Epithelial cell of esophagus (primary cell): ENCODE measurements at regions not wholly inside any gene's neighbourhood (a gene's known extent, or its start where the extent isn't known, plus 50 kb on each side); places are given as distances from the start of the nearest gene placed in this dataset.
A peak's percentile ranks its signal among the peaks of the same experiment; 100 is the strongest.

Experiments used
- DNase-seq: peaks from one replicate; pipeline ENCODE4 v3.0.0; 2010; ENCODE audit warnings: low read depth
- H3K4me3 ChIP-seq: 2 replicates; pipeline ENCODE4 v1.5.1; 2011; ENCODE audit warnings: mild to moderate bottlenecking, low read length, control low read depth
- TF ChIP-seq, protein P1 (sequence below): IDR thresholded peaks from 2 replicates; pipeline ENCODE4 v1.5.1; 2011; ENCODE audit warnings: low read depth, mild to moderate bottlenecking, low read length, control low read depth, inconsistent platforms; ENCODE audit not compliant: insufficient read depth; ENCODE audit errors: missing control alignments

- H3K4me3 ChIP-seq: no peak overlapping the region
- peak; percentile 87 for DNase-seq
- TF ChIP-seq, protein P1, sequence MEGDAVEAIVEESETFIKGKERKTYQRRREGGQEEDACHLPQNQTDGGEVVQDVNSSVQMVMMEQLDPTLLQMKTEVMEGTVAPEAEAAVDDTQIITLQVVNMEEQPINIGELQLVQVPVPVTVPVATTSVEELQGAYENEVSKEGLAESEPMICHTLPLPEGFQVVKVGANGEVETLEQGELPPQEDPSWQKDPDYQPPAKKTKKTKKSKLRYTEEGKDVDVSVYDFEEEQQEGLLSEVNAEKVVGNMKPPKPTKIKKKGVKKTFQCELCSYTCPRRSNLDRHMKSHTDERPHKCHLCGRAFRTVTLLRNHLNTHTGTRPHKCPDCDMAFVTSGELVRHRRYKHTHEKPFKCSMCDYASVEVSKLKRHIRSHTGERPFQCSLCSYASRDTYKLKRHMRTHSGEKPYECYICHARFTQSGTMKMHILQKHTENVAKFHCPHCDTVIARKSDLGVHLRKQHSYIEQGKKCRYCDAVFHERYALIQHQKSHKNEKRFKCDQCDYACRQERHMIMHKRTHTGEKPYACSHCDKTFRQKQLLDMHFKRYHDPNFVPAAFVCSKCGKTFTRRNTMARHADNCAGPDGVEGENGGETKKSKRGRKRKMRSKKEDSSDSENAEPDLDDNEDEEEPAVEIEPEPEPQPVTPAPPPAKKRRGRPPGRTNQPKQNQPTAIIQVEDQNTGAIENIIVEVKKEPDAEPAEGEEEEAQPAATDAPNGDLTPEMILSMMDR: no peak
Measured at GRCh38 chr2:88258208-88258607, 88.1 kb downstream of the THNSL2 start.

GRCh38 chr2:88254437-88255091 lies 84.4 kb downstream of the THNSL2 start:
- TF ChIP-seq, protein P1: no peak
- H3K4me3 ChIP-seq: no peak overlapping the region
- DNase-seq: no peak

DNA sequence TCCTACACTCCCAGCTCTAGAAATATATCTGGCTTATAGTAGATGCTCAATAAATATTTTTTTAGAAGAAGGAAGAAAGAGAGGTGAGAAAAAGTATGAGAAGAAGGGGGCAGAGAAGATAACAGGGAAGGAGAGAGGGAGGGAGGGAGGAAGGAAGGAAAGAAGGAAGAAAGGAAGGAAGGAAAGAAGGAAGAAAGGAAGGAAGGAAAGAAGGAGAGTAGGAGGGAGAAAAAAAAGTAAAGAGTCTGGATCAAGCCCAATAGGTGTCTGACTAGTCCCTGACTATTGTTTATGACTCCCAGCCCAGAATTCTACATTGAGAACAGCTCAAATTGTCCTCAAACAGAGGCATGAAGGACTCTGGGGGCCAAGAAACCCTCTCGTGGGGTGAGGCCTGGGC lies 83.9 kb downstream of the THNSL2 start:
- no peak for DNase-seq
- TF ChIP-seq, protein P1: no peak
- H3K4me3 ChIP-seq: no peak overlapping the region

DNA sequence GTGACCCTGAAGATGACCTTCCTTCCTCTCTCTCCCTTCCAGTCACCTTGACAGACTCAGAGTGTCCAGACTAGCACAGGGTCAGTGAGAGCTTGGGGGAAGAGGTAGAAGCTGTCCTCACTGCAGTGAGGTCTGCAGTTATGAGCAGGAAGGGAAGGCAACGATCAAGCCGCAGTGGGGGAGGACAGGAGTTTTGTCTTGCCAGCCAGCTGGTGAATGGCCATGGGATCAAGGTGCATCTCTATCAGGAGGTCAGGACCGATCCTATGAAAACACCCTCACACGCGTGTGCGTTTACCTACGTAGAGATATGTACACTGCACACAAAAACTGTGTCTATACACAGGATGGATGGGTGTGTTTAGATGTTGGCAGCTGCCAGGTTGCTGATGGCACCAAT lies 83.2 kb downstream of the THNSL2 start:
- TF ChIP-seq, protein P1: no peak
- DNase-seq: no peak
- H3K4me3 ChIP-seq: no peak overlapping the region

DNA sequence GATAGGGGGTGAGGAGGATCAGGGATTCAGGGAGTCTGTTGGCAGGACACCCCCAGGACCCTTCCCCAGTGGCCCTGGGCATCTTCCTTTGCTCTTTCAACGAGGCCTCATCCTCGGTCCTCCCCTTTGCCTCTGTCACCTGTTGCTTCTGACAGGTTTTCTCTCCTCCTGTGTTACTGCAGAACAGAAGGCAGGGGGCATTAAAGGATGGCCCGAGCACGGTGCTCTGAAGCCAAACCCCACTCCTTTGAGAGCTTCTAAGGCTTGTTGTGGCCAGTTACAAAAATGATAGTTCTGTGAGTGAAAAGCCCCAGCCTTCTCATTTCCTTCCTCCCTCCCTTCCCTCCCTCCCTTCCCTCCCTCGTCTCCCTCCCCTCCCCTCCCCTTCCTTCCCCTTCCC lies 82.5 kb downstream of the THNSL2 start:
- H3K4me3 ChIP-seq: no peak overlapping the region
- no peak for DNase-seq

DNA sequence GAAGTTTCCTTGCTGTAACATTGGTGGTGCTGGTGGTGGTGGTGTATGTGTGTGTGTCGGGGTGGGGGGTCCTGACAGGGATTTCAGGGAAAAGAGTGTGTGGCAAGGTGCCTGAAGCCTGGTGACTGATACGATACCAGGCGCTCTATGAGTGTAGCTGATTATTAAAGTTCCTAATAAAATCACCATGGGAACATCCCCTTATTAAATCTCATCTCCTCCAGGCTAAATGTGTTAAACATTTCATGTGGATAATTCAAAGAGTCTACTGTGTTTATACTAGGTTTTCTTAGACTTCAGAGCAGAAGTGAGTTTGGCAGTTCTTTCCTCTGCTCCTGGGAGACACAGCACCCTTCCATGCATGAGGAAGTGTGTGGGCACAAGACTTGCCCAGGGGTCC lies 82.0 kb downstream of the THNSL2 start:
- no peak overlapping the region for H3K4me3 ChIP-seq
- DNase-seq: no peak
- TF ChIP-seq, protein P1: no peak

More for the DNA sequence above, 82.5 kb downstream of the THNSL2 start:
- TF ChIP-seq, protein P1: no peak

- DNase-seq: peak; percentile 14
- no peak overlapping the region for H3K4me3 ChIP-seq
- TF ChIP-seq, protein P1: no peak
Measured at GRCh38 chr2:88250404-88250803, 80.3 kb downstream of the THNSL2 start.
